ENCODE measurements at regions not wholly inside any gene's neighbourhood (a gene's known extent, or its start where the extent isn't known, plus 50 kb on each side); places are given as distances from the start of the nearest gene placed in this dataset.

GRCh38 chr9:108609897-108610253 is 245.9 kb downstream of the ACTL7B start:
- TF ChIP-seq, protein P1, sequence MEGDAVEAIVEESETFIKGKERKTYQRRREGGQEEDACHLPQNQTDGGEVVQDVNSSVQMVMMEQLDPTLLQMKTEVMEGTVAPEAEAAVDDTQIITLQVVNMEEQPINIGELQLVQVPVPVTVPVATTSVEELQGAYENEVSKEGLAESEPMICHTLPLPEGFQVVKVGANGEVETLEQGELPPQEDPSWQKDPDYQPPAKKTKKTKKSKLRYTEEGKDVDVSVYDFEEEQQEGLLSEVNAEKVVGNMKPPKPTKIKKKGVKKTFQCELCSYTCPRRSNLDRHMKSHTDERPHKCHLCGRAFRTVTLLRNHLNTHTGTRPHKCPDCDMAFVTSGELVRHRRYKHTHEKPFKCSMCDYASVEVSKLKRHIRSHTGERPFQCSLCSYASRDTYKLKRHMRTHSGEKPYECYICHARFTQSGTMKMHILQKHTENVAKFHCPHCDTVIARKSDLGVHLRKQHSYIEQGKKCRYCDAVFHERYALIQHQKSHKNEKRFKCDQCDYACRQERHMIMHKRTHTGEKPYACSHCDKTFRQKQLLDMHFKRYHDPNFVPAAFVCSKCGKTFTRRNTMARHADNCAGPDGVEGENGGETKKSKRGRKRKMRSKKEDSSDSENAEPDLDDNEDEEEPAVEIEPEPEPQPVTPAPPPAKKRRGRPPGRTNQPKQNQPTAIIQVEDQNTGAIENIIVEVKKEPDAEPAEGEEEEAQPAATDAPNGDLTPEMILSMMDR (IDR thresholded peaks at IDR 0.05; ENCODE audit: poor library complexity), result no peak
- no peak for TF ChIP-seq EZH2 (IDR thresholded peaks at IDR 0.05; ENCODE audit: borderline replicate concordance)
- TF ChIP-seq EZH2phosphoT487 (IDR thresholded peaks at IDR 0.05; ENCODE audit: low read depth, severe bottlenecking, unreplicated experiment), result no peak
